A549 (cell line): ENCODE measurements at regions not wholly inside any gene's neighbourhood (a gene's known extent, or its start where the extent isn't known, plus 50 kb on each side); places are given as distances from the start of the nearest gene placed in this dataset.

Experiments
- ATAC-seq, 2 experiments: fragments of 200-7000 bp in 1 of 2; fragments of >200 bp in 1 of 2; cut with Nextera tagmentation in 1 of 2; cut with Tn5 transposase in 1 of 2; 3 replicates each; pipeline versions ENCODE4 v1.8.0 to v1.9.1; 2018 to 2020; ENCODE audit warnings: mild to moderate bottlenecking in 1 of 2, moderate library complexity in 1 of 2
- CTCF ChIA-PET: fragments of 300-600 bp; sonication (Branson Sonifier 250); formaldehyde crosslinking; extraction: SDS; loops from one replicate; lab custom pipeline; 2021; ENCODE audit warnings: antibody characterized with exemption, inconsistent platforms; lab: Yijun Ruan, JAX
- POLR2A ChIA-PET: fragments of 350-600 bp; formaldehyde crosslinking; extraction: SDS; loops from one replicate; lab custom pipeline; 2021; ENCODE audit warnings: antibody characterized with exemption, inconsistent platforms; lab: Yijun Ruan, JAX
- DNase-seq, 2 experiments: peaks; one replicate each; pipeline versions ENCODE4 v3.0.0 to v3.0.0-alpha.2; 2011 to 2016; ENCODE audit warnings: low read depth in 1 of 2, low spot score in 1 of 2
- FAIRE-seq: peaks from 2 replicates; lab custom pipeline; 2011; peaks lifted over from hg19 to GRCh38; lab: Jason Lieb, UNC
- H3K27ac ChIP-seq, 2 experiments: fragments of >200 bp; sonication (Bioruptor Twin); formaldehyde crosslinking; 3 replicates each; pipeline ENCODE4 v1.5.1; 2016 to 2017
- H3K4me1 ChIP-seq: fragments of >200 bp; sonication (Bioruptor Twin); formaldehyde crosslinking; 3 replicates; pipeline ENCODE4 v1.6.1; 2016
- H3K4me2 ChIP-seq: fragments of >200 bp; sonication (Bioruptor Twin); formaldehyde crosslinking; 3 replicates; pipeline ENCODE4 v1.6.1; 2016
- H3K4me3 ChIP-seq: fragments of >200 bp; sonication (Bioruptor Twin); formaldehyde crosslinking; 3 replicates; pipeline ENCODE4 v1.5.1; 2016
- H3K9me3 ChIP-seq: fragments of >200 bp; sonication (Bioruptor Twin); formaldehyde crosslinking; 3 replicates; pipeline ENCODE4 v1.6.1; 2016
- CEBPB ChIP-seq, 2 experiments: fragments of >200 bp in 1 of 2; sonication (Bioruptor Twin) in 1 of 2; formaldehyde crosslinking in 1 of 2; IDR thresholded peaks; 2 replicates each; pipeline ENCODE4 v1.6.1; 2012 to 2016
- CHD2 ChIP-seq: fragments of 150-350 bp; IDR thresholded peaks from 2 replicates; pipeline ENCODE4 v1.6.1; 2014; ENCODE audit warnings: low read length; ENCODE audit not compliant: partially characterized antibody
- EHF ChIP-seq: fragments of 250-450 bp; sonication (Bioruptor Pico); IDR thresholded peaks from 2 replicates; pipeline ENCODE4 v1.5.0; 2020; ENCODE audit warnings: mild to moderate bottlenecking
- ESRRA ChIP-seq: fragments of 150-350 bp; IDR thresholded peaks from 2 replicates; pipeline ENCODE4 v1.6.1; 2014; ENCODE audit warnings: mild to moderate bottlenecking, low read length, borderline replicate concordance
- FOXS1 ChIP-seq: fragments of 250-450 bp; sonication (Bioruptor Pico); IDR thresholded peaks from 2 replicates; pipeline ENCODE4 v1.5.0; 2020; ENCODE audit warnings: mild to moderate bottlenecking, moderate library complexity
- GATA3 ChIP-seq: IDR thresholded peaks from 2 replicates; pipeline ENCODE4 v1.6.1; 2012; ENCODE audit warnings: borderline replicate concordance
- HOXB13 ChIP-seq: fragments of 250-450 bp; sonication (Bioruptor Pico); IDR thresholded peaks from 2 replicates; pipeline ENCODE4 v1.5.0; 2020; ENCODE audit warnings: low read depth, mild to moderate bottlenecking, moderate library complexity
- HOXB5 ChIP-seq: fragments of 250-450 bp; sonication (Bioruptor Pico); IDR thresholded peaks from 2 replicates; pipeline ENCODE4 v1.5.0; 2020; ENCODE audit warnings: mild to moderate bottlenecking, moderate library complexity
- KDM1A ChIP-seq: fragments of 200-600 bp; sonication (generic); IDR thresholded peaks from 2 replicates; pipeline ENCODE4 v1.6.1; 2016; ENCODE audit warnings: low read depth, mild to moderate bottlenecking
- MAZ ChIP-seq: fragments of 150-350 bp; IDR thresholded peaks from 2 replicates; pipeline ENCODE4 v1.6.1; 2014; ENCODE audit warnings: antibody characterized with exemption, low read depth, low read length, borderline replicate concordance
- NFE2L2 ChIP-seq: fragments of 150-350 bp; conservative IDR thresholded peaks from 2 replicates; pipeline ENCODE4 v1.6.1; 2014; ENCODE audit warnings: low read length
- RARB ChIP-seq: fragments of 250-450 bp; sonication (Bioruptor Pico); IDR thresholded peaks from 2 replicates; pipeline ENCODE4 v1.8.0; 2021; ENCODE audit warnings: mild to moderate bottlenecking, moderate library complexity
- SREBF2 ChIP-seq: fragments of 450-650 bp; IDR thresholded peaks from 2 replicates; pipeline ENCODE4 v1.6.1; 2014; ENCODE audit warnings: mild to moderate bottlenecking, moderate library complexity
- ZC3H11A ChIP-seq: fragments of 450-650 bp; IDR thresholded peaks from 2 replicates; pipeline ENCODE4 v1.6.1; 2014; ENCODE audit warnings: antibody characterized with exemption, mild to moderate bottlenecking
- ZFP36 ChIP-seq: fragments of 450-650 bp; IDR thresholded peaks from 2 replicates; pipeline ENCODE4 v1.6.1; 2014; ENCODE audit warnings: borderline replicate concordance; ENCODE audit not compliant: partially characterized antibody
- ZSCAN20 ChIP-seq: fragments of 250-450 bp; sonication (Bioruptor Pico); IDR thresholded peaks from 2 replicates; pipeline ENCODE4 v1.8.0; 2022; ENCODE audit warnings: mild to moderate bottlenecking, moderate library complexity
- WGBS: methylation state at CpG from one replicate; pipeline ENCODE4 v1.1.6; 2017; ENCODE audit errors: missing lambda C conversion rate; 5-methylcytosine and 5-hydroxymethylcytosine counted together
- TF ChIP-seq, protein P1 (sequence below): fragments of 250-450 bp; sonication (Bioruptor Pico); IDR thresholded peaks from 2 replicates; pipeline ENCODE4 v1.5.0; 2021; ENCODE audit warnings: mild to moderate bottlenecking, moderate library complexity, borderline replicate concordance
- TF ChIP-seq, protein P2 (sequence below): IDR thresholded peaks from 2 replicates; pipeline ENCODE4 v1.6.1; 2012; ENCODE audit warnings: low read depth, borderline replicate concordance
- TF ChIP-seq, protein P3 (sequence below): IDR thresholded peaks from 2 replicates; pipeline ENCODE4 v1.6.1; 2012
- TF ChIP-seq, protein P4 (sequence below): fragments of >200 bp; sonication (Bioruptor Twin); formaldehyde crosslinking; IDR thresholded peaks from 3 replicates; pipeline ENCODE4 v1.6.1; 2016
- TF ChIP-seq, protein P5 (sequence below): fragments of 150-350 bp; IDR thresholded peaks from 2 replicates; pipeline ENCODE4 v1.6.1; 2014; ENCODE audit warnings: low read depth, mild to moderate bottlenecking, low read length

DNA sequence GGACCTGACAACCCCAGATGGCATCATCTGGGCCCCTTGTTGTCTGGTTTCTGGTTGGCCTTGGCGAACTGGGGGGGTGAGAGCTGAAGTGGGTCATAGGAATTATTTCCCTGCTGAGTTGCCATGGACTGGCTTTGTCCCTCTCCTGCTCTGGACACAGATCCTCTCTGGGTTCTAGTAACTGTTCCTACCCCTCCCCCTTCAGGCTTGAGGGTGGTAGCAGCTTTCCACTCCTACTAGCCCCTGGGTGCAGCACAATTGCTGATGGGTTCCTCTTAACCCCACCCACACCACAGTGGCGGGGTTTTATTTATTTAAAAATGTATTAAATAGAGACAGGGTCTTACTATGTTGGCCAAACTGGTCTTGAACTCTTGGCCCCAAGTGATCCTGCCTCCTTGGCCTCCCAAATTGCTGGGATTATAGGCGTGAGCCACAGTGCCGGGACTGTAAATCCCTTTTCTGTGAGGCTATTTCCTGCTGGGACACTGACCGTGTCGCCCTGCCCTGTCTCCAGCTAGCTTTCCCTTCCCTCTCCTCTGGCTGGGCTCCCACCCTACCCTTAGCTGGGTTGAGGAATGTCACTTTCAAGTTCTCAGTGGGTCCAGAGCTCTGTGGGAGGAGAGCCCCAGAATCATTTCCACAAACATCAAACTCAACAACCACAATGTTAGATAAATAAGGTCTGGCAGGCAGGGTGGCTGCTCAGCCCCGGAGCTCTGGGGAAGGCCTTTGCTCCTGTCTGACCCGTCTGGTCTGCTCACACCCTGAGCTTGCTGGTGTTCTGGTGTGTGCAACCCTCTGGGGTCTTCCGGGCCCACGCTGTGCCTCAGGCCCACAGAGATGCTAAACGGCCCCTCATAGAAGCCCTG lies 112.7 kb upstream of the WNT4 start:
- CTCF ChIA-PET: interaction anchor here (0.8 kb wide), 1 partner anchor 161 kb away, joined by 3 read pairs; no protein-coding TSS in a partner anchor
- FAIRE-seq (no peak), ATAC-seq (peak in 1 of 2 experiments; percentile 9; a peak in 3 of 6 replicates), DNase-seq (peak in 1 of 2 experiments; percentile 45)
- no peak for TF ChIP-seq CHD2
- no peak for TF ChIP-seq SREBF2
- no peak for TF ChIP-seq HOXB13 (CRISPR knock-in tag)
- TF ChIP-seq EHF: no peak
- TF ChIP-seq ZFP36: no peak
- POLR2A ChIA-PET: no interaction called here
- Histone ChIP-seq H3K4me2 (no peak overlapping the region; the same call in 2 of the 3 replicates), H3K4me1 (peaks cover 58% of the 10 kb centered on the region), H3K4me3 (no peak overlapping the region), H3K27ac (peak overlapping the region in 1 of 2 experiments; percentile 14; a peak in 1 of 6 replicates), H3K9me3 (no peaks in the 10 kb centered on the region)
- WGBS: 74% methylated on average over 8 of the region's 11 CpGs

DNA sequence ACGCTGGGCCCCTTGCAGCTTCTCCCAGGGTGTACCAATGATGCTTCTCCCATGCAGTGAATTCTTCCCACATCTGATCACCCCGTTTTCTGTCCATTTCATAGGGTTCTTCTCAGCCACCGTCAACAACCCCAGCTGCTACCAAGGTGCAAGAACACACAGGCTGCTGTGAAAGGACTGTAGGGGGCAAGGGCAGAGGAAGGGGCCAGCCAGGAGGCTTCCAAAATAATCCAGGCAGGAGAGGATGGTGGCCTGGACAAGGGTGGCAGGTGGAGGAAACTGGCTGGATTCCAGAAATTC lies 113.3 kb upstream of the WNT4 start:
- TF ChIP-seq SREBF2 (no peak), ESRRA (no peak), RARB (CRISPR knock-in tag) (no peak), ZC3H11A (no peak), HOXB5 (CRISPR knock-in tag) (no peak), MAZ (no peak), KDM1A (no peak), NFE2L2 (no peak)
- TF ChIP-seq, protein P1, sequence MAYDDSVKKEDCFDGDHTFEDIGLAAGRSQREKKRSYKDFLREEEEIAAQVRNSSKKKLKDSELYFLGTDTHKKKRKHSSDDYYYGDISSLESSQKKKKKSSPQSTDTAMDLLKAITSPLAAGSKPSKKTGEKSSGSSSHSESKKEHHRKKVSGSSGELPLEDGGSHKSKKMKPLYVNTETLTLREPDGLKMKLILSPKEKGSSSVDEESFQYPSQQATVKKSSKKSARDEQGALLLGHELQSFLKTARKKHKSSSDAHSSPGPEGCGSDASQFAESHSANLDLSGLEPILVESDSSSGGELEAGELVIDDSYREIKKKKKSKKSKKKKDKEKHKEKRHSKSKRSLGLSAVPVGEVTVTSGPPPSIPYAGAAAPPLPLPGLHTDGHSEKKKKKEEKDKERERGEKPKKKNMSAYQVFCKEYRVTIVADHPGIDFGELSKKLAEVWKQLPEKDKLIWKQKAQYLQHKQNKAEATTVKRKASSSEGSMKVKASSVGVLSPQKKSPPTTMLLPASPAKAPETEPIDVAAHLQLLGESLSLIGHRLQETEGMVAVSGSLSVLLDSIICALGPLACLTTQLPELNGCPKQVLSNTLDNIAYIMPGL: no peak
- TF ChIP-seq, protein P2, sequence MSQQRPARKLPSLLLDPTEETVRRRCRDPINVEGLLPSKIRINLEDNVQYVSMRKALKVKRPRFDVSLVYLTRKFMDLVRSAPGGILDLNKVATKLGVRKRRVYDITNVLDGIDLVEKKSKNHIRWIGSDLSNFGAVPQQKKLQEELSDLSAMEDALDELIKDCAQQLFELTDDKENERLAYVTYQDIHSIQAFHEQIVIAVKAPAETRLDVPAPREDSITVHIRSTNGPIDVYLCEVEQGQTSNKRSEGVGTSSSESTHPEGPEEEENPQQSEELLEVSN: no peak
- TF ChIP-seq, all 56 proteins: peak for 0
- Histone ChIP-seq H3K4me2 (no peak overlapping the region; the same call in 2 of the 3 replicates), H3K27ac (no peak overlapping the region), H3K4me3 (no peak overlapping the region), H3K4me1 (peaks cover 64% of the 10 kb centered on the region), H3K9me3 (no peaks in the 10 kb centered on the region)
- POLR2A ChIA-PET: no interaction called here
- CTCF ChIA-PET: no interaction called here
- ATAC-seq: no peak
- DNase-seq: no peak
- 83% methylated on average over 3 of the region's 3 CpGs for WGBS
- FAIRE-seq: no peak

DNA sequence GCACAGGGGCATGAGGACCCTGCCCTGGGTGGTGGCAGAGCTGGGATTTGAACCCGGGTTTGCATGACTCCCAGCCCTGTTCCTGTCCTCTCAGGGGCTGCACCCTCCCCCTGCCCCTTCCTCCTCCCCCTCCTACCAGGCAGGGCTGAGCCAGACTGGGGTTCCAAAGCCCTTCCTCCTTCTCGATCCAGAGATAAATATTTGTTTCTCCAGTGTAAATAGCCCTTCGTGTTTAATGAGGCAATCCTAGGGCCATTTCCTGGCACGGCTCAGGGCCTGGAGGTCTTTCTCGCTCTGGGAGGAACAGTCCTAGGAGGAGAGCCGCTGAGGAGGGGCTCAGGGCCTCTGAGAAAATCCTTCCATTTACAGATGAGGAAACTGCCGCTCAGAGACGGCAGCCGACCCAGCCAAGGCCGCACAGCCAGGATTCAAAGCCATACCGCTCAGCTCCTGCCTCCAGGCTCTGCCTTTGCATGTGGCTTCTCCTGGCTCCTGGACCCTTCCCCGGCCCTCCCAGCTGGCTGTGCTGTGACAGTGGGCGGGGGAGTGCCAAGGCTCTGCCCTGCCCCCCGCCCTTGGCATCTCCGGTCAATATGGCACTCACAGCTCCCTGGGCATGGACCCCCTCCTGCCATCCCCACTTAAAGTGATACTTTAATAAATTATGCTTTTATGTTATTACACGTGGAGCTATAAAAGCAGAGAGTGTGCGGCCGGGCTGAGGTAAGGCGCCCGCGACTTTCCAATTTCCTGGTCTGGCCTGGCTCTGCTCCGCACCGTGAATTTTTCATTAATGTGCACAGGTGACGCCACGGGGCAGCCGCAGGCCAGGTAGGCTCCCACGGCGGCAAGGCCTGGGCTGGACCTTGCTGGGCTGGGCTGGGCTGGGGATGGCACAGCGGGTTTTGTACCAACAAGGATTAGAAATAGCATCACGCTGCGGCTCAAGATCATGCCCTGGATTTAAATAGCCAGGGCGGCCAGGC lies 114.7 kb upstream of the WNT4 start:
- ATAC-seq (peak in 1 of 2 experiments; percentile 47; a peak in 3 of 6 replicates), DNase-seq (peak in 1 of 2 experiments; percentile 67), FAIRE-seq (no peak)
- no peaks in the 10 kb centered on the region for H3K9me3 ChIP-seq
- peak overlapping the region; percentile 48 for H3K4me2 ChIP-seq
- CTCF ChIA-PET: interaction anchor here (0.9 to 1.3 kb wide), 2 partner anchors 18 to 159 kb away, joined by 3 read pairs; no protein-coding TSS in a partner anchor
- POLR2A ChIA-PET: no interaction called here
- 59% methylated on average over 23 of the region's 32 CpGs for whole genome bisulfite sequencing
- TF ChIP-seq ESRRA (no peak), FOXS1 (no peak), ZFP36 (peak; percentile 45), CEBPB (IDR thresholded peaks at IDR 0.05) (peak in 1 of 2 experiments; percentile 54; a peak in 2 of 4 replicates), ZSCAN20 (no peak), GATA3 (peak; percentile 79)
- TF ChIP-seq, protein P3, sequence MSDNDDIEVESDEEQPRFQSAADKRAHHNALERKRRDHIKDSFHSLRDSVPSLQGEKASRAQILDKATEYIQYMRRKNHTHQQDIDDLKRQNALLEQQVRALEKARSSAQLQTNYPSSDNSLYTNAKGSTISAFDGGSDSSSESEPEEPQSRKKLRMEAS: no peak
- TF ChIP-seq, protein P4, sequence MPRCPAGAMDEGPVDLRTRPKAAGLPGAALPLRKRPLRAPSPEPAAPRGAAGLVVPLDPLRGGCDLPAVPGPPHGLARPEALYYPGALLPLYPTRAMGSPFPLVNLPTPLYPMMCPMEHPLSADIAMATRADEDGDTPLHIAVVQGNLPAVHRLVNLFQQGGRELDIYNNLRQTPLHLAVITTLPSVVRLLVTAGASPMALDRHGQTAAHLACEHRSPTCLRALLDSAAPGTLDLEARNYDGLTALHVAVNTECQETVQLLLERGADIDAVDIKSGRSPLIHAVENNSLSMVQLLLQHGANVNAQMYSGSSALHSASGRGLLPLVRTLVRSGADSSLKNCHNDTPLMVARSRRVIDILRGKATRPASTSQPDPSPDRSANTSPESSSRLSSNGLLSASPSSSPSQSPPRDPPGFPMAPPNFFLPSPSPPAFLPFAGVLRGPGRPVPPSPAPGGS: no peak
- TF ChIP-seq, protein P5, sequence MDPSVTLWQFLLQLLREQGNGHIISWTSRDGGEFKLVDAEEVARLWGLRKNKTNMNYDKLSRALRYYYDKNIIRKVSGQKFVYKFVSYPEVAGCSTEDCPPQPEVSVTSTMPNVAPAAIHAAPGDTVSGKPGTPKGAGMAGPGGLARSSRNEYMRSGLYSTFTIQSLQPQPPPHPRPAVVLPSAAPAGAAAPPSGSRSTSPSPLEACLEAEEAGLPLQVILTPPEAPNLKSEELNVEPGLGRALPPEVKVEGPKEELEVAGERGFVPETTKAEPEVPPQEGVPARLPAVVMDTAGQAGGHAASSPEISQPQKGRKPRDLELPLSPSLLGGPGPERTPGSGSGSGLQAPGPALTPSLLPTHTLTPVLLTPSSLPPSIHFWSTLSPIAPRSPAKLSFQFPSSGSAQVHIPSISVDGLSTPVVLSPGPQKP: no peak
- no peak overlapping the region for H3K4me3 ChIP-seq
- peaks cover 65% of the 10 kb centered on the region for H3K4me1 ChIP-seq
- peak overlapping the region; percentile 45 to 60; a peak in 3 of 6 replicates for H3K27ac ChIP-seq
